ENCODE measurements at regions not wholly inside any gene's neighbourhood (a gene's known extent, or its start where the extent isn't known, plus 50 kb on each side); places are given as distances from the start of the nearest gene placed in this dataset.

GRCh38 chr3:117097351-117097750 is 387.8 kb downstream of the TUSC7 start:
- TF ChIP-seq CTCF (IDR thresholded peaks at IDR 0.05; ENCODE audit: low read depth, low read length), result no peak
- in situ Hi-C loops (cut with HindIII; ENCODE audit: low sequenced_read_pairs), result no loop called here
- no peak overlapping the region for H3K4me3 ChIP-seq (ENCODE audit: low read depth, low read length)
- no peak for DNase-seq (ENCODE audit: low read depth, low spot score)

- H3K4me3 ChIP-seq (ENCODE audit: low read depth, low read length), result no peak overlapping the region
- in situ Hi-C loops (cut with HindIII; ENCODE audit: low sequenced_read_pairs), result no loop called here
- DNase-seq (ENCODE audit: low read depth, low spot score), result no peak
- no peak for TF ChIP-seq CTCF (IDR thresholded peaks at IDR 0.05; ENCODE audit: low read depth, low read length)
These were observed 392.1 kb downstream of the TUSC7 start for GRCh38 chr3:117101697-117102096.

GRCh38 chr3:117102426-117102825 is 392.8 kb downstream of the TUSC7 start:
- no peak for DNase-seq (ENCODE audit: low read depth, low spot score)
- no peak for TF ChIP-seq CTCF (IDR thresholded peaks at IDR 0.05; ENCODE audit: low read depth, low read length)
- in situ Hi-C loops (cut with HindIII; ENCODE audit: low sequenced_read_pairs), result no loop called here
- no peak overlapping the region for H3K4me3 ChIP-seq (ENCODE audit: low read depth, low read length)

- TF ChIP-seq CTCF (IDR thresholded peaks at IDR 0.05; ENCODE audit: low read depth, low read length), result peak; percentile 21
- H3K4me3 ChIP-seq (ENCODE audit: low read depth, low read length), result no peak overlapping the region
- in situ Hi-C loops (cut with HindIII; ENCODE audit: low sequenced_read_pairs), result no loop called here
- DNase-seq (ENCODE audit: low read depth, low spot score), result no peak
These were observed 394.1 kb downstream of the TUSC7 start for GRCh38 chr3:117103675-117104074.

- in situ Hi-C loops (cut with HindIII; ENCODE audit: low sequenced_read_pairs), result no loop called here
- DNase-seq (ENCODE audit: low read depth, low spot score), result no peak
- TF ChIP-seq CTCF (IDR thresholded peaks at IDR 0.05; ENCODE audit: low read depth, low read length), result no peak
- H3K4me3 ChIP-seq (ENCODE audit: low read depth, low read length), result no peak overlapping the region
These were observed 394.8 kb downstream of the TUSC7 start for GRCh38 chr3:117104381-117104780.

GRCh38 chr3:117104792-117105191 is 395.2 kb downstream of the TUSC7 start:
- no peak for TF ChIP-seq CTCF (IDR thresholded peaks at IDR 0.05; ENCODE audit: low read depth, low read length)
- in situ Hi-C loops (cut with HindIII; ENCODE audit: low sequenced_read_pairs), result no loop called here
- no peak for DNase-seq (ENCODE audit: low read depth, low spot score)
- H3K4me3 ChIP-seq (ENCODE audit: low read depth, low read length), result no peak overlapping the region

- in situ Hi-C loops (cut with HindIII; ENCODE audit: low sequenced_read_pairs), result no loop called here
- no peak overlapping the region for H3K4me3 ChIP-seq (ENCODE audit: low read depth, low read length)
- DNase-seq (ENCODE audit: low read depth, low spot score), result peak; percentile 60
- TF ChIP-seq CTCF (IDR thresholded peaks at IDR 0.05; ENCODE audit: low read depth, low read length), result no peak
These were observed 396.1 kb downstream of the TUSC7 start for GRCh38 chr3:117105686-117106085.

Measured in astrocyte of the spinal cord (primary cell).